Stimulated activated CD4-positive, alpha-beta T cell treated with anti-CD3 and anti-CD28 coated beads, Interleukin-15, amount 100 ng/mL, for 24 hours (primary cell): ENCODE measurements at regions not wholly inside any gene's neighbourhood (a gene's known extent, or its start where the extent isn't known, plus 50 kb on each side); places are given as distances from the start of the nearest gene placed in this dataset.

Source experiments
- DNase-seq: peaks from one replicate; pipeline ENCODE4 v3.0.0-alpha.2; 2020

- DNase-seq, result no peak
Observed at GRCh38 chr2:220240641-220241040, 613.2 kb downstream of the SLC4A3 start.

GRCh38 chr2:220241423-220241822 is 614.0 kb downstream of the SLC4A3 start:
- no peak for DNase-seq

GRCh38 chr2:220243571-220243970 is 616.1 kb downstream of the SLC4A3 start:
- no peak for DNase-seq

DNA sequence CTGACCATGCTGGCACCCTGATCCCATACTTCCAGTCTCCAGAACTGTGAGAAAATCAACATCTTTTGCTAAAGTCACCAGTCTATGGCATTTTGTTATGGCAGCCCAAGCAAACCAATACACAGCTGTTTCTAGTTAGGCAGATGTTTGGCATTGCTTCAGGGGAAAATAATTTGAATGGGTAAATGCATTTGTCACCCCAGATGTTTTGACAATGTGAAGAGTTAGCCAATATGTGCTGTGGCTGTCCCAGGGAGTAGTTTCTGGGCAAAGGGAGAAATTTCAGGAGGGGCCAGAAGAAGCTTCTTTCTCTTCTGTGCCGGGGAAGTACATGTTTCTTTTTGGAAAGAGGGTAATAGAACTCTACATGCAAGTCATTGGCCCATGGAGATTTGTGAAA is 619.0 kb downstream of the SLC4A3 start:
- DNase-seq, result no peak

GRCh38 chr2:220247588-220248350 is 620.3 kb downstream of the SLC4A3 start:
- DNase-seq, result no peak

- no peak for DNase-seq
Observed at GRCh38 chr2:220259662-220260061, 632.2 kb downstream of the SLC4A3 start.

DNA sequence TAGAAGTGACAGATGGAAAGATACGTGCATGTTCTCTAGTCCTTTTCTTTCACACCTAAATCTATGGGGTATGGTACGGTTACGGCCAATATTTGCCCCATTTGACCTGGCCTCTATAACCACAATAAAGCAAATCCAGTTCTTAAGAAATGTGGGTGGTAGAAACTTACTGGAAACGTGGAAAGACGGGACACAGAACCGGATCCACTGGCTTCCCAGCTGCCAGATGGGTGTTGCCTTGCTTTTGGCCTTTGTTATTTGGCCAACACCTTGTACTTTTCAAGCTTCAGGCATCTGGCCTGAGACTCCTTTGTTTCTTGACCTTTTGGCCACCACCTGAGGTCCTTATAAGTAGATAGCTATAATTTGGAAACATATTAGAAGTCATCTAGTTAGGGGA is 635.9 kb downstream of the SLC4A3 start:
- DNase-seq, result no peak

- DNase-seq, result no peak
Observed at GRCh38 chr2:220269367-220269766, 641.9 kb downstream of the SLC4A3 start.

DNA sequence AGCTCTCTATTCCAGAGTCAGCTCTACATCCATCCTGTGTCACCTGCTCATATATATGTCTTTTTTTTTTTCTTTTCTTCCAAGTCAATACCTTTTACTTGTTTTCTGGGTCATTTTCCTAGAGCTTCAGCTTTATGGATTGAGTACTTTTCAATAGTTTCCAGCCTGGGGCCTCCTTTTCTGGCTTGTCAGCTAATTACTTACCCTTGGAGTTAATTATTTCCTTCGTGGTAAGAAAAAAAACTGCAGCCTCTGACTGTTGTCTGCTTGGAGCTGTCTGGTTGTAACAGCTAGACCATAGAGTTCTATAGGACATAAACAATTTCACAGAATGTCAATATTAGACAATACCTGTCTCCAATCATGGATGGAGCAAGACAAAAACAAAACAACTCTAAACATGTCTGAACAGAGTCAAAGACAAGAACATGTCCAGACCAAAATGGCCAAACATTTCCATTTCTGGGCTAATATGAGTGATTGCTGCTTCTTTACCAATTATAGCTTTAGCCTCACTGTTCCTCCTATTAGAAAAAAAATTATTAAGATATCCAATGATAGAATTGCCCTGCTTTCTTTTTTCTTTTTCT is 643.1 kb downstream of the SLC4A3 start:
- DNase-seq, result no peak

GRCh38 chr2:220272656-220273055 is 645.2 kb downstream of the SLC4A3 start:
- no peak for DNase-seq

GRCh38 chr2:220273082-220273481 is 645.7 kb downstream of the SLC4A3 start:
- no peak for DNase-seq

- DNase-seq, result no peak
Observed at GRCh38 chr2:220275454-220275853, 648.0 kb downstream of the SLC4A3 start.

- no peak for DNase-seq
Observed at GRCh38 chr2:220276741-220277444, 649.5 kb downstream of the SLC4A3 start.

DNA sequence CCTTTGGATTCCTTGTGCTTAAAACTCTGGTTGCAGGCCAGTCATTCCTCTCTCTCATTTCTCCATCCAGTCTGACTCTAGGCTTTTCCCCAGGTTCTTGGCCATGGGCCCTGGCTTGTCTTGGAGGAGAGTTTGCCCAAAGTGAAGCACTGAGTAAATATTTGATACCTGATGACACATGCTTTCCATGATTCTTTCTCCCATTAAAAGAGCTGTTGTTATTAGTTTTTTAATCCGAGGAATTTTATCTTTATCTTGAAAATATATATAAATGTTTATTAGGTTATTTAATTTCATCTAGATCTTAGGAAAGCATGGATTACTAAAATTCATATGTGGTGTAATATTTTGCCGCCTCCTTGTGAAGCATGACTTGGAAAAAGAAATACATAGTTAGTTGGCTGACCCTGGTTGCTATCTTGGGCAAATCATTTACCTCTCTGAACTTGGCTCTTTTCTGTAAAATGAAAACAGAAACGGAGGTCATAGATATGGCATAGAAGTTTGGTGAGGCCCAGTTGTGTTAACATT is 650.1 kb downstream of the SLC4A3 start:
- no peak for DNase-seq

- DNase-seq, result no peak
Observed at GRCh38 chr2:220278022-220278421, 650.6 kb downstream of the SLC4A3 start.

- no peak for DNase-seq
Observed at GRCh38 chr2:220279372-220279771, 651.9 kb downstream of the SLC4A3 start.

GRCh38 chr2:220279840-220280239 is 652.4 kb downstream of the SLC4A3 start:
- DNase-seq, result no peak

- no peak for DNase-seq
Observed at GRCh38 chr2:220280736-220281135, 653.3 kb downstream of the SLC4A3 start.

DNA sequence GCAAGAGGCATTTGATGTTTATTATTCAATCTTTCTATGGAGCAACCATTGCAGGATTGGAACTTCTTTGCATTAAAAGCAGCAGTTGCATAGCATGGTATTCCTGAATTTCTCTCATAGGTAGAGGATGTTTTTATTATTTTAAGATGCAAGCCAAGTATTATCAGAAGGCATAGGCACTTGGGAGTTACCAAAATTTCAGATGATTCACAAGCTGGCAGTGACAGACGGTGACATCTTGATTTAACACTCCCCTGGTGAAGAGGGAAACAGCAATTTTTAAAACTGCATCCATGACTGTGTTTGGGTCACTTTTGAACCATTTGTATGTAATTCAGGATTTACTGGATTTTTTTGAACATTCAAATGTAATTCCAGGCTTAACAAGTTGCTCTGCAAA is 654.3 kb downstream of the SLC4A3 start:
- no peak for DNase-seq

DNA sequence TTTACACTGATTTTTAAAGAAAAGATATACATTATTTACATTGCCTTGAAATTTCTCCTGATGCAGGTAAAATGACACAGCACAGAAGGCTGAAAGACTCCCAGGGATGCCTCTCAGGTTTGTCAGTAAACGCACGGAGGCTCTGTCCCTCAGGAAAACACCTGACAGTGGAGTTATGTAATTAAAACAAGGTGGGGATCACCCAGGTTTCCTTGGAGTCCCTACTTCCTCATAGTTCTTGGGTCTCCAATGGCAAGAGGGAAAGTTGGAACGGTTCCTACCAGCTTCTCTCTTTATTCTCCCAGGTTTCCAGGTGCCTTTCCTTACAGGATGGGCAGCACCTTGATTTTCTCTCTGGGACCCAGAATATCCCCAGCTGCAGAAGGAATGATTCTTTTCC is 654.8 kb downstream of the SLC4A3 start:
- DNase-seq, result no peak

DNA sequence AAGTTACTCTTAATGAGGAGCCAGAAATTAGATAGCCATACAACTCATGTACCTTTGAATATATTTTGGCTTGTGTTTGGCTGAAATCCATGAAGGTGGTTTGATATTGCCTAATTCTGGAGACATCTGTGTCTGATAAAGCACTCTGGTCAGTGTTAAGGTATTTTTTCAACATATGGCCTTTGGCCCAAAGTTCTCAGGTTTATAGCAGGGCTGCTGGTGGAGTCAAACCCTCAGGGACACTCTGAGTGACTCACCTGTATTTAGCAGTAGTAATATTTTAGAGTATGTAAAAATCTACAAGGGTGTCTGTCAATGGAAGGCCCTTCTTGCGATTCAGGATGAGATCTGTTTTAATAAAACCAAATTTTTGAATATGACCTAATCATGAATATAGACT is 666.5 kb downstream of the SLC4A3 start:
- no peak for DNase-seq

GRCh38 chr2:220296174-220296573 is 668.7 kb downstream of the SLC4A3 start:
- DNase-seq, result no peak

DNA sequence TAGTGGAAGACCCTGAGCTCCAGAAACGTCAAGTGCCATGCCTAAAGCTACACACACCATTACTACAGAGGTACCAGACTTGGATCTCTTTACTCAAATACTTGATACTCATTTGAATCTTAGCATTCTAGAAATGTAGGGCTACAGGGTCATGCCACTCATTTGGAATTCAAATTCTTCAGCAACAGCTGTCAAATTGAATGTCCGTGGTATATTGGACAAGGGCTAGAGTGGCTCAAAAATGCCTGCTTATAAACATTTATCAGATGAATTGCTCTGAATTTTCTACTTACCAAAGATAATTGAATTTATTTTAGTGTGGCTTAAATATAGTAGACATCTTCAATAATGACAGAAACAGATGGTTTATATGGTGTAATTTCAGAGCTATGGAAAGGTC is 669.7 kb downstream of the SLC4A3 start:
- no peak for DNase-seq

GRCh38 chr2:220300806-220301205 is 673.4 kb downstream of the SLC4A3 start:
- no peak for DNase-seq
